GM13976 (cell line): ENCODE measurements at regions not wholly inside any gene's neighbourhood (a gene's known extent, or its start where the extent isn't known, plus 50 kb on each side); places are given as distances from the start of the nearest gene placed in this dataset.
"Not testable (repeated sequence)": the region's sequence is repeated elsewhere in the genome, so short reads cannot be mapped to it uniquely, and the experiment has no call there.

Experiments
- DNase-seq: peaks from one replicate; pipeline ENCODE4 v3.0.0; 2012; ENCODE audit warnings: low spot score
- CTCF ChIP-seq: IDR thresholded peaks from 2 replicates; pipeline ENCODE4 v1.5.1; 2012; ENCODE audit warnings: borderline replicate concordance, mild to moderate bottlenecking; ENCODE audit not compliant: insufficient read depth; ENCODE audit errors: extremely low read depth, missing control alignments, control extremely low read depth
- in situ Hi-C: fragments of 300-500 bp; cut with MboI; formaldehyde crosslinking; loops from one replicate; pipeline ENCODE4 v1.12.0; 2022; ENCODE audit warnings: low sequenced_read_pairs, mixed read lengths, inconsistent platforms; ENCODE audit not compliant: unreplicated experiment

GRCh38 chr7:49660976-49661375 lies 112.5 kb upstream of the VWC2 start:
- DNase-seq, result no peak
- in situ Hi-C loops, result no loop called here
- TF ChIP-seq CTCF, result no peak

GRCh38 chr7:49665963-49666362 lies 107.5 kb upstream of the VWC2 start:
- DNase-seq, in situ Hi-C loops: not testable (repeated sequence)

GRCh38 chr7:49666764-49667163 lies 106.7 kb upstream of the VWC2 start:
- no peak for DNase-seq
- TF ChIP-seq CTCF, result no peak
- in situ Hi-C loops, result no loop called here

- DNase-seq, result no peak
- no peak for TF ChIP-seq CTCF
- in situ Hi-C loops, result no loop called here
Measured at GRCh38 chr7:49669285-49669684, 104.2 kb upstream of the VWC2 start.

- in situ Hi-C loops, result no loop called here
- DNase-seq, result no peak
- TF ChIP-seq CTCF, result no peak
Measured at GRCh38 chr7:49669692-49670260, 103.7 kb upstream of the VWC2 start.

GRCh38 chr7:49670991-49671390 lies 102.4 kb upstream of the VWC2 start:
- TF ChIP-seq CTCF, result no peak
- in situ Hi-C loops, result no loop called here
- no peak for DNase-seq

- TF ChIP-seq CTCF, result no peak
- in situ Hi-C loops, result no loop called here
Measured at GRCh38 chr7:49692516-49692915, 80.9 kb upstream of the VWC2 start.

GRCh38 chr7:49695971-49696370 lies 77.5 kb upstream of the VWC2 start:
- DNase-seq, result no peak
- TF ChIP-seq CTCF, result no peak
- in situ Hi-C loops, result no loop called here

More at GRCh38 chr7:49692516-49692915, 80.9 kb upstream of the VWC2 start:
- DNase-seq, result no peak
